Neural progenitor cell (in vitro differentiated cells): ENCODE measurements at regions not wholly inside any gene's neighbourhood (a gene's known extent, or its start where the extent isn't known, plus 50 kb on each side); places are given as distances from the start of the nearest gene placed in this dataset.

Experiments
- DNase-seq: peaks from one replicate; pipeline ENCODE4 v3.0.0-alpha.2; 2016; ENCODE audit warnings: low spot score
- H2AFZ ChIP-seq: fragments of 200-600 bp; sonication (generic); replicated peaks from 2 replicates; pipeline ENCODE4 v1.6.1; 2016; ENCODE audit warnings: antibody characterized with exemption
- H3F3A ChIP-seq: fragments of 200-600 bp; sonication (generic); 2 replicates; pipeline ENCODE4 v1.6.1; 2016; ENCODE audit warnings: antibody characterized with exemption, low read depth
- H3K27ac ChIP-seq: fragments of 200-600 bp; sonication (generic); 2 replicates; pipeline ENCODE4 v1.5.1; 2016; ENCODE audit warnings: mild to moderate bottlenecking
- H3K27me3 ChIP-seq: fragments of 200-600 bp; sonication (generic); 2 replicates; pipeline ENCODE4 v1.6.1; 2016; ENCODE audit warnings: mild to moderate bottlenecking, moderate library complexity
- H3K36me3 ChIP-seq: fragments of 200-600 bp; sonication (generic); 2 replicates; pipeline ENCODE4 v1.5.1; 2016
- H3K4me1 ChIP-seq: fragments of 200-600 bp; sonication (generic); 2 replicates; pipeline ENCODE4 v1.6.1; 2016; ENCODE audit warnings: mixed run types
- H3K4me2 ChIP-seq: fragments of 200-600 bp; sonication (generic); 2 replicates; pipeline ENCODE4 v1.6.1; 2016
- H3K4me3 ChIP-seq: fragments of 200-600 bp; sonication (generic); 2 replicates; pipeline ENCODE4 v1.5.1; 2016
- H3K79me2 ChIP-seq: fragments of 200-600 bp; sonication (generic); 2 replicates; pipeline ENCODE4 v1.6.1; 2016; ENCODE audit warnings: low read depth
- H3K9ac ChIP-seq: fragments of 200-600 bp; sonication (generic); 2 replicates; pipeline ENCODE4 v1.6.1; 2016
- H3K9me3 ChIP-seq: fragments of 200-600 bp; sonication (generic); 2 replicates; pipeline ENCODE4 v1.5.1; 2016; ENCODE audit warnings: low read depth
- H4K20me1 ChIP-seq: fragments of 200-600 bp; sonication (generic); 2 replicates; pipeline ENCODE4 v1.6.1; 2016; ENCODE audit warnings: low read depth
- H3K27ac Mint-ChIP-seq: 3 replicates; pipeline ENCODE4 v1.8.0; 2021; ENCODE audit warnings: mixed read lengths
- H3K27me3 Mint-ChIP-seq: 2 replicates; pipeline ENCODE4 v1.8.0; 2022; ENCODE audit warnings: low read depth, mild to moderate bottlenecking, inconsistent platforms, moderate library complexity, mixed read lengths; ENCODE audit not compliant: insufficient read depth
- H3K36me3 Mint-ChIP-seq: 3 replicates; pipeline ENCODE4 v1.8.0; 2021; ENCODE audit warnings: mixed read lengths
- H3K4me1 Mint-ChIP-seq: 3 replicates; pipeline ENCODE4 v1.8.0; 2021; ENCODE audit warnings: mixed read lengths
- H3K4me3 Mint-ChIP-seq: 3 replicates; pipeline ENCODE4 v1.8.0; 2021; ENCODE audit warnings: mild to moderate bottlenecking, moderate library complexity, mixed read lengths
- H3K9me3 Mint-ChIP-seq: 3 replicates; pipeline ENCODE4 v1.8.0; 2020; ENCODE audit warnings: mixed read lengths
- EZH2 ChIP-seq: fragments of 200-600 bp; sonication (generic); IDR thresholded peaks from 2 replicates; pipeline ENCODE4 v1.6.1; 2017; ENCODE audit warnings: antibody characterized with exemption, mild to moderate bottlenecking, moderate library complexity
- EZH2phosphoT487 ChIP-seq: fragments of 200-600 bp; sonication (generic); IDR thresholded peaks from 2 replicates; pipeline ENCODE4 v1.6.1; 2017; ENCODE audit warnings: antibody characterized with exemption
- TF ChIP-seq, protein P1 (sequence below): fragments of 200-600 bp; sonication (generic); IDR thresholded peaks from 2 replicates; pipeline ENCODE4 v1.5.1; 2017; ENCODE audit warnings: antibody characterized with exemption, mild to moderate bottlenecking

DNA sequence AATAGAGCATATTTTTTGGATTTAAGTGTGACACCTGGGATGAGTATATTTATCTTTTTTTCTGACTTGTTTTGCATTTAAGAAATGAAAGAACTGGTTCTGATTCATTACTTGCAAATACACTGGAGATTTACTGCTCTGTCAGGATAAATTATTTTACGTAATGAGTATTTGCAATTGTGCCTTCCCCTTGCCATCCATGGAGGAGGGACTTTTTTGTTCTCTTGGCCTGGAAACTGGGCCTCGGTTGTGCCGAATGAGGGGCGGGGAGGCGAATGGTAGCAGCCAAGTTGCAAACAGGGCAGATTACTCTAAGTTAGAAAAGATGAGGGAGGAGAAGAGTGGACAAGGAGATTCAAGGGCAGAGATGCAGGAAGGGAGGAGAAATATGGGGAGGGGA is 308.7 kb downstream of the ATP23 start:
- H4K20me1 ChIP-seq: no peaks in the 10 kb centered on the region

DNA sequence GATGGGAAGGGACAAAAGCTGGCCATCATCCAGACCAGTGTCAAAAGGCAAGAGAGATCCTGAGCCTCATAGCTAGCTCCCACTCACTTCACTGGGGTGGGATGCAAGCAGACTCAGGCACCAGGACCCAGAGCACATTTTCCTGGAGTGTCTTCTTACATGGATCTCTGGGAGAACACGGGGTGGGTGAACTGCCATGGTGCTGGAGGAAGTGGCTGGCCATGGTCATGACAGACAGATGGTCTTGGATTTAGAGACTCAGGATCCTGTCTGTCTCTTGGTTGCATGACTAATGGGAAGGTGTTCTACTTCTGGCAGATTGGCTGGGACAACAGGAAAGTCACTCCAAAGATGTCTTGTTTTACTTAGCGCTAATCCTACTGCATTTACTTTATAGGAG is 311.5 kb downstream of the ATP23 start:
- H3K4me2 ChIP-seq: no peak overlapping the region
- H3K27ac Mint-ChIP-seq: no peak overlapping the region
- H3K27ac ChIP-seq: no peak overlapping the region
- no peaks in the 10 kb centered on the region for H3K79me2 ChIP-seq
- no peaks in the 10 kb centered on the region for H3K9me3 ChIP-seq
- H4K20me1 ChIP-seq: no peaks in the 10 kb centered on the region
- TF ChIP-seq, protein P1, sequence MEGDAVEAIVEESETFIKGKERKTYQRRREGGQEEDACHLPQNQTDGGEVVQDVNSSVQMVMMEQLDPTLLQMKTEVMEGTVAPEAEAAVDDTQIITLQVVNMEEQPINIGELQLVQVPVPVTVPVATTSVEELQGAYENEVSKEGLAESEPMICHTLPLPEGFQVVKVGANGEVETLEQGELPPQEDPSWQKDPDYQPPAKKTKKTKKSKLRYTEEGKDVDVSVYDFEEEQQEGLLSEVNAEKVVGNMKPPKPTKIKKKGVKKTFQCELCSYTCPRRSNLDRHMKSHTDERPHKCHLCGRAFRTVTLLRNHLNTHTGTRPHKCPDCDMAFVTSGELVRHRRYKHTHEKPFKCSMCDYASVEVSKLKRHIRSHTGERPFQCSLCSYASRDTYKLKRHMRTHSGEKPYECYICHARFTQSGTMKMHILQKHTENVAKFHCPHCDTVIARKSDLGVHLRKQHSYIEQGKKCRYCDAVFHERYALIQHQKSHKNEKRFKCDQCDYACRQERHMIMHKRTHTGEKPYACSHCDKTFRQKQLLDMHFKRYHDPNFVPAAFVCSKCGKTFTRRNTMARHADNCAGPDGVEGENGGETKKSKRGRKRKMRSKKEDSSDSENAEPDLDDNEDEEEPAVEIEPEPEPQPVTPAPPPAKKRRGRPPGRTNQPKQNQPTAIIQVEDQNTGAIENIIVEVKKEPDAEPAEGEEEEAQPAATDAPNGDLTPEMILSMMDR: no peak
- TF ChIP-seq EZH2: no peak
- TF ChIP-seq EZH2phosphoT487: no peak
- DNase-seq: no peak
- H2AFZ ChIP-seq: no peak overlapping the region
- H3K4me1 ChIP-seq: peaks cover 3% of the 10 kb centered on the region
- H3K9ac ChIP-seq: no peak overlapping the region
- H3K27me3 ChIP-seq: no peaks in the 10 kb centered on the region
- H3K27me3 Mint-ChIP-seq: peaks cover 2% of the 10 kb centered on the region
- H3K36me3 ChIP-seq: no peaks in the 10 kb centered on the region
- H3K36me3 Mint-ChIP-seq: no peaks in the 10 kb centered on the region
- peaks cover 6% of the 10 kb centered on the region for H3K9me3 Mint-ChIP-seq
- no peak overlapping the region for H3K4me3 ChIP-seq
- H3K4me3 Mint-ChIP-seq: no peak overlapping the region
- H3F3A ChIP-seq: no peaks in the 10 kb centered on the region
- peaks cover 3% of the 10 kb centered on the region for H3K4me1 Mint-ChIP-seq

More for the DNA sequence above, 308.7 kb downstream of the ATP23 start:
- Mint-ChIP-seq H3K27ac (no peak overlapping the region), H3K27me3 (peaks cover 2% of the 10 kb centered on the region), H3K36me3 (no peaks in the 10 kb centered on the region), H3K4me1 (peaks cover 3% of the 10 kb centered on the region), H3K4me3 (no peak overlapping the region), H3K9me3 (peaks cover 4% of the 10 kb centered on the region)
- H3K4me1 ChIP-seq: peaks cover 3% of the 10 kb centered on the region
- no peaks in the 10 kb centered on the region for H3K9me3 ChIP-seq
- DNase-seq: no peak
- no peak overlapping the region for H3K4me3 ChIP-seq
- H3K9ac ChIP-seq: no peak overlapping the region
- H3F3A ChIP-seq: no peaks in the 10 kb centered on the region
- no peaks in the 10 kb centered on the region for H3K27me3 ChIP-seq
- H3K79me2 ChIP-seq: no peaks in the 10 kb centered on the region
- peak overlapping the region; percentile 85 for H2AFZ ChIP-seq
- no peaks in the 10 kb centered on the region for H3K36me3 ChIP-seq
- TF ChIP-seq EZH2 (no peak), EZH2phosphoT487 (no peak)
- TF ChIP-seq, protein P1: no peak
- no peak overlapping the region for H3K4me2 ChIP-seq
- no peak overlapping the region for H3K27ac ChIP-seq

DNA sequence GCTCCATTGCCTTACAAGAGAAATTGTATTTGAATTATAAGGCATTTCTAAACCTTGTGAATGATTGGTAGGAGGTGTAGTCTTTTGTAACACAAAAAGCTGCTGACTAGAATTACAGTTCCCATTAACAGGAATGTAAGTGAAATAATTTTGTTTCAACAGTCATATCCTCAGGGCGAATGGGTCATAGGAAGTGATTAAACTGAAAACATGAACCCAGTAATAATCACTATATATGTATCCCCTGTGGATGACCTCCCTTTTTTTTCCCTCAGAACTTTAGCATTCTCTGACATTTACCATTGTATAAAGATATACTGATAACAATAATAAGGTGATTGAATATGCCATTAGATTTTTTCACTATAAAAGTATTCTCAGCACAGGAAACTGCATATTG is 312.3 kb downstream of the ATP23 start:
- TF ChIP-seq, protein P1: no peak
- TF ChIP-seq EZH2phosphoT487 (no peak), EZH2 (no peak)
- no peaks in the 10 kb centered on the region for H3K36me3 Mint-ChIP-seq

More for the DNA sequence above, 312.3 kb downstream of the ATP23 start:
- H3K9me3 ChIP-seq: no peaks in the 10 kb centered on the region
- no peaks in the 10 kb centered on the region for H3K36me3 ChIP-seq
- H3K4me1 ChIP-seq: peaks cover 3% of the 10 kb centered on the region
- no peaks in the 10 kb centered on the region for H3K79me2 ChIP-seq
- no peak overlapping the region for H3K9ac ChIP-seq
- peaks cover 8% of the 10 kb centered on the region for H3K9me3 Mint-ChIP-seq
- H2AFZ ChIP-seq: no peak overlapping the region
- peaks cover 3% of the 10 kb centered on the region for H3K4me1 Mint-ChIP-seq
- no peaks in the 10 kb centered on the region for H3F3A ChIP-seq
- DNase-seq: no peak
- no peaks in the 10 kb centered on the region for H4K20me1 ChIP-seq
- H3K27me3 ChIP-seq: no peaks in the 10 kb centered on the region
- H3K4me3 ChIP-seq: no peak overlapping the region
- no peak overlapping the region for H3K4me3 Mint-ChIP-seq
- no peak overlapping the region for H3K27ac Mint-ChIP-seq
- H3K4me2 ChIP-seq: no peak overlapping the region
- no peak overlapping the region for H3K27ac ChIP-seq
- peaks cover 2% of the 10 kb centered on the region for H3K27me3 Mint-ChIP-seq
